Peyer's patch (tissue), 4 donors: ENCODE measurements at regions not wholly inside any gene's neighbourhood (a gene's known extent, or its start where the extent isn't known, plus 50 kb on each side); places are given as distances from the start of the nearest gene placed in this dataset.

Source experiments
- CTCF ChIP-seq, 6 experiments: fragments of 450-650 bp in 4 of 6; fragments of 200-600 bp in 2 of 6; sonication (generic) in 1 of 6; IDR thresholded peaks; one replicate each; pipeline ENCODE4 v1.5.1; 2017 to 2019; ENCODE audit warnings: antibody characterized with exemption in 6 of 6, mild to moderate bottlenecking in 3 of 6, moderate library complexity in 1 of 6
- POLR2A ChIP-seq, 2 donors: fragments of 450-650 bp; IDR thresholded peaks; one replicate each; pipeline ENCODE4 v1.5.1; 2017; ENCODE audit warnings: antibody characterized with exemption in 2 of 2, mild to moderate bottlenecking in 2 of 2, moderate library complexity in 2 of 2

GRCh38 chr19:30307191-30307974 is 64.8 kb upstream of the ZNF536 start:
- TF ChIP-seq CTCF (IDR thresholded peaks at IDR 0.05) (no peak), POLR2A (IDR thresholded peaks at IDR 0.05) (no peak)
